ENCODE measurements at regions not wholly inside any gene's neighbourhood (a gene's known extent, or its start where the extent isn't known, plus 50 kb on each side); places are given as distances from the start of the nearest gene placed in this dataset.

GRCh38 chr6:169935861-169936260, 184.4 kb downstream of the ERMARD start:
- TF ChIP-seq CTCF (IDR thresholded peaks at IDR 0.05) (no peak), POLR2A (IDR thresholded peaks at IDR 0.05) (no peak)
